Right atrium auricular region (tissue), 2 donors: ENCODE measurements at regions not wholly inside any gene's neighbourhood (a gene's known extent, or its start where the extent isn't known, plus 50 kb on each side); places are given as distances from the start of the nearest gene placed in this dataset.
"Not testable (repeated sequence)": the region's sequence is repeated elsewhere in the genome, so short reads cannot be mapped to it uniquely, and the experiment has no call there.

Source experiments
- DNase-seq: peaks from one replicate; pipeline ENCODE4 v3.0.0-alpha.2; 2019; ENCODE audit warnings: low spot score
- H3K27ac ChIP-seq, 2 donors: fragments of 200-600 bp; sonication (generic); 1 replicate in 1 of 2; 2 replicates in 1 of 2; pipeline ENCODE4 v1.5.1; 2016 to 2019
- H3K27me3 ChIP-seq, 2 donors: fragments of 200-600 bp; sonication (generic); one replicate each; pipeline versions ENCODE4 v1.5.1 to v1.6.0; 2017 to 2019
- H3K36me3 ChIP-seq: fragments of 200-600 bp; sonication (generic); one replicate; pipeline ENCODE4 v1.5.1; 2016
- H3K4me1 ChIP-seq, 2 donors: fragments of 200-600 bp; sonication (generic); one replicate each; pipeline versions ENCODE4 v1.5.1 to v1.6.0; 2017 to 2019
- H3K4me3 ChIP-seq, 2 donors: fragments of 200-600 bp; sonication (generic); 1 replicate in 1 of 2; 2 replicates in 1 of 2; pipeline ENCODE4 v1.5.1; 2017 to 2019; ENCODE audit warnings: mild to moderate bottlenecking in 1 of 2, moderate library complexity in 1 of 2
- H3K9me3 ChIP-seq, 2 donors: fragments of 200-600 bp; sonication (generic); one replicate each; pipeline ENCODE4 v1.5.1; 2019
- TF ChIP-seq, protein P1 (sequence below), 2 donors: fragments of 200-600 bp; sonication (generic); IDR thresholded peaks; one replicate each; pipeline ENCODE4 v1.5.1; 2019; ENCODE audit warnings: antibody characterized with exemption in 2 of 2

DNA sequence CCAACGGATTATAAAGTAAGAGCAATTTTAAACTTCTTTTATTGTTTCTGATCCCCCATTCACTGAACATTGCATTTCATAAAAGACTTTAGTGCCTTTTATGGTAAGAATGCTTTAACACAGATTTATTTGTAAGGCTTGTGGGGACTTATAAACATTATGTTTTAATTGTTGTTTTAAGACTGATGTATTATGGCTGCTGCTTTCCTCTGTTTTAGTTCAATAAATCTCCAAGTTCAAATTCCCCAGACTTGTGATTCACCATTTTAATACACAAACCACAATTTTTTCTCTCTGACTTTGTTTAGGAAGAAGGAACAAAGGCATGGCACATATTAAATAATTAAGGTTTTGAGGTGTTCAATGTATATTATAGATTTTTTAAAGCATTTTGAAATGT, 753.3 kb downstream of the SLC6A15 start:
- Histone ChIP-seq H3K9me3 (no peaks in the 10 kb centered on the region), H3K27ac (no peak overlapping the region), H3K4me3 (no peak overlapping the region), H3K27me3 (no peaks in the 10 kb centered on the region), H3K4me1 (no peaks in the 10 kb centered on the region), H3K36me3 (no peaks in the 10 kb centered on the region)
- no peak for DNase-seq
- TF ChIP-seq, protein P1, sequence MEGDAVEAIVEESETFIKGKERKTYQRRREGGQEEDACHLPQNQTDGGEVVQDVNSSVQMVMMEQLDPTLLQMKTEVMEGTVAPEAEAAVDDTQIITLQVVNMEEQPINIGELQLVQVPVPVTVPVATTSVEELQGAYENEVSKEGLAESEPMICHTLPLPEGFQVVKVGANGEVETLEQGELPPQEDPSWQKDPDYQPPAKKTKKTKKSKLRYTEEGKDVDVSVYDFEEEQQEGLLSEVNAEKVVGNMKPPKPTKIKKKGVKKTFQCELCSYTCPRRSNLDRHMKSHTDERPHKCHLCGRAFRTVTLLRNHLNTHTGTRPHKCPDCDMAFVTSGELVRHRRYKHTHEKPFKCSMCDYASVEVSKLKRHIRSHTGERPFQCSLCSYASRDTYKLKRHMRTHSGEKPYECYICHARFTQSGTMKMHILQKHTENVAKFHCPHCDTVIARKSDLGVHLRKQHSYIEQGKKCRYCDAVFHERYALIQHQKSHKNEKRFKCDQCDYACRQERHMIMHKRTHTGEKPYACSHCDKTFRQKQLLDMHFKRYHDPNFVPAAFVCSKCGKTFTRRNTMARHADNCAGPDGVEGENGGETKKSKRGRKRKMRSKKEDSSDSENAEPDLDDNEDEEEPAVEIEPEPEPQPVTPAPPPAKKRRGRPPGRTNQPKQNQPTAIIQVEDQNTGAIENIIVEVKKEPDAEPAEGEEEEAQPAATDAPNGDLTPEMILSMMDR (IDR thresholded peaks at IDR 0.05): no peak

DNA sequence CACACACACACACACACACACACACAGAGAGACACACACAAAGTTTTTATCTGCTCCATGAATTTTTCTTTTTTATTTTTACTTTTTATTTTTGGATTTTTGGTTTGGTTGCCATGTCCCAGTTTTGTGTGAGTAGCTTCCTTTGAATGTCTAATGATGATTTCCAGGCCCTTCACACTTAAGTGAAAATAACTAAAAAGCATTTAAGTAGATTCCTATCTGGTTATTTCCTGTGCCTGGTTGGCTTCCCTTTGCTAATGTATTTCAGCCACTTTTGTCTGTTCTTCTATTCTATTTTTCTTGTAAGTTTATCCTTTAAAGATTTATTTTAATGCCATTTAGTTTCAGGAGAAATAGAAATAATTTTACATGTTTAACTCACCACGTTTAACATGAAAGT, 755.4 kb downstream of the SLC6A15 start:
- no peaks in the 10 kb centered on the region for H3K4me1 ChIP-seq
- no peaks in the 10 kb centered on the region for H3K9me3 ChIP-seq
- no peak overlapping the region for H3K4me3 ChIP-seq
- no peaks in the 10 kb centered on the region for H3K27me3 ChIP-seq
- no peaks in the 10 kb centered on the region for H3K36me3 ChIP-seq
- DNase-seq: no peak
- no peak overlapping the region for H3K27ac ChIP-seq
- TF ChIP-seq, protein P1 (IDR thresholded peaks at IDR 0.05): no peak

DNA sequence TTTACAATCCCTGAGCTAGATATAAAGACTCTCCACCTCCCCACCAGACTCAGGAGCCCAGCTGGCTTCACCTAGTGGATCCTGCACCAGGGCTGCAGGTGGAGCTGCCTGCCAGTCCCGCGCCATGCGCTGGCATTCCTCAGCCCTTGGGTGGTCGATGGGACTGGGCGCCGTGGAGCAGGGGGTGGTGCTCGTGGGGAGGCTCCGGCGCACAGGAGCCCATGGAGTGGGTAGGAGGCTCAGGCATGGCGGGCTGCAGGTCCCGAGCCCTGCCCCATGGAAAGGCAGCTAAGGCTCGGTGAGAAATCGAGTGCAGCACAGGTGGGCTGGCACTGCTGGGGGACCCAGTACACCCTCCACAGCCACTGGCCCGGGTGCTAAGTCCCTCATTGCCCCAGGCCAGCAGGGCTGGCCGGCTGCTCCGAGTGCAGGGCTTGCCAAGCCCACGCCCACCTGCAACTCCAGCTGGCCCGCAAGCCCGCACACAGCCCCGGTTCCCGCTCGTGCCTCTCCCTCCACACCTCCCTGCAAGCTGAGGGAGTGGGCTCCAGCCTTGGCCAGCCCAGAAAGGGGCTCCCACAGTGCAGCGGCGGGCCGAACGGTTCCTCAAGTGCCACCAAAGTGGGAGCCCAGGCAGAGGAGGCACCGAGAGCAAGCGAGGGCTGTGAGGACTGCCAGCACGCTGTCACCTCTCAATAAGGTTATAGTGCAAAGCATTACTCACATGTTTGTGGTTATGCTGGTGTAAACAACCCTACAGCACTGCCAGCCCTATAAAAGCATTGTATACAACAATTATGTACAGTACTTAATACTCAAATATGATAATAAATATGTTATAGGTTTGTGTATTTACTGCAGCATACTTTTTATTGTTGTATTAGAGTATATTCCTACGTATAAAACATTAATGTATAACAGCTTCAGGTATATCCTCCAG, 757.3 kb downstream of the SLC6A15 start:
- H3K4me1 ChIP-seq, H3K27ac ChIP-seq, H3K36me3 ChIP-seq, H3K27me3 ChIP-seq, DNase-seq, H3K9me3 ChIP-seq, H3K4me3 ChIP-seq: not testable (repeated sequence)

DNA sequence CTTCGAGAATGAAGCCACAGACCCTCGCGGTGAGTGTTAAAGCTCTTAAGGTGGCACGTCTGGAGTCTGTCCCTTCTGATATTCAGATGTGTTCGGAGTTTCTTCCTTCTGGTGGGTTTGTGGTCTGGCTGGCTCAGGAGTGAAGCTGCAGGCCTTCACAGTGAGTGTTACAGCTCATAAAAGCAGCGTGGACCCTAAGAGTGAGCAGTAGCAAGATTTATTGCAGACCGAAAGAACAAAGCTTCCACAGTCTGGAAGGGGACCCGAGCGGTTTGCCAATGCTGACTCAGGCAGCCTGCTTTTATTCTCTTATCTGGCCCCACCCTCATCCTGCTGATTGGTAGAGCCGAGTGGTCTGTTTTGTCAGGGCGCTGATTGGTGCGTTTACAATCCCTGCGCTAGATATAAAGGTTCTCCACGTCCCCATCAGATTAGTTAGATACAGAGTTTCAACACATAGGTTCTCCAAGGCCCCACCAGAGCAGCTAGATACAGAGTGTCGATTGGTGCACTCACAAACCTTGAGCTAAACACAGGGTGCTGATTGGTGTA, 758.1 kb downstream of the SLC6A15 start:
- H3K27ac ChIP-seq, H3K4me1 ChIP-seq, DNase-seq, H3K4me3 ChIP-seq, H3K9me3 ChIP-seq, H3K36me3 ChIP-seq, H3K27me3 ChIP-seq: not testable (repeated sequence)

DNA sequence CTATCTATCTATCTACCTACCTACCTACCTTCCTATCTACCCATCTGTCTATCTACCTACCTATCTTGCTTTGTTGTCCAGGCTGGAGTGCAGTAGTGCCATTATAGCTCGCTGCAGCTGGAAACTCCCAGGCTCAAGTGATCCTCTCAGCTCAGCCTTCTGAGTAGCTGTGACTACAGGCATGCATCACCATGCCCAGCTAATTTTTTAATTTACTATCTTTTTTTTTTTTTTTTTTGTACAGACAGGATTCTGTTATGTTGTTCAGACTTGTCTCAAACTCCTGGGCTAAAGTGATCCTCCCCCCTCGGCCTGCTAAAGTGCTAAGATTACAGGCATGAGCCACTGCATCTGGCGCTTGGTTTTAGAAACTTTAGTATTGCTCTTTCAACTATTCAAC, 762.4 kb downstream of the SLC6A15 start:
- Histone ChIP-seq H3K9me3 (no peaks in the 10 kb centered on the region), H3K4me1 (no peaks in the 10 kb centered on the region), H3K36me3 (no peaks in the 10 kb centered on the region), H3K4me3 (no peak overlapping the region), H3K27me3 (no peaks in the 10 kb centered on the region), H3K27ac (no peak overlapping the region)
- TF ChIP-seq, protein P1 (IDR thresholded peaks at IDR 0.05): no peak
- DNase-seq: no peak

DNA sequence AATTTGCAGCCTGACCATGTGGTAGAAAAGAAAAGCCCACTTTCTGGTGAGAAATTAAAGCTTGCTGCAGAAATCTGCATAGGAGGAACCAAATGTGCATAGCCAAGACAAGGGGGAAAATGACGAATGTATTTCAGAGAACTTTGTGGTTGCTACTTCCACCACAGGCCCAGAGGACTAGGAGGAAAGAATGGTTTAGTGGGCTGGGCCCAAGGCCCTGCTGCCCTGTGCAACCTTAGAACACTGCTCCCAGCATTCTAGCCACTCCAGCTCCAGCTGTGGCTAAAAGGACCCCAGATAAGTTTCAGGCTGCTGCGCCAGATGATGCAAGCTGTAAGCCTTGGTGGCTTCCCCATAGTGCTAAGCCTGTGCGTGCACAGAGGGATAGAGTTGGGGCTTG, 764.3 kb downstream of the SLC6A15 start:
- Histone ChIP-seq H3K4me1 (no peaks in the 10 kb centered on the region), H3K27ac (no peak overlapping the region), H3K27me3 (no peaks in the 10 kb centered on the region), H3K36me3 (no peaks in the 10 kb centered on the region), H3K9me3 (no peaks in the 10 kb centered on the region), H3K4me3 (no peak overlapping the region)
- no peak for DNase-seq
- TF ChIP-seq, protein P1 (IDR thresholded peaks at IDR 0.05): no peak
